Non-pigmented ciliary epithelial cell (primary cell): ENCODE measurements at regions not wholly inside any gene's neighbourhood (a gene's known extent, or its start where the extent isn't known, plus 50 kb on each side); places are given as distances from the start of the nearest gene placed in this dataset.

ENCODE experiments used
- DNase-seq: peaks from one replicate; pipeline ENCODE4 v3.0.0-alpha.2; 2010; ENCODE audit warnings: low read depth

- DNase-seq: peak; percentile 77
Observed at GRCh38 chr3:46089237-46090011, 62.1 kb upstream of the XCR1 start.

- no peak for DNase-seq
Observed at GRCh38 chr3:46087871-46088270, 60.6 kb upstream of the XCR1 start.

- no peak for DNase-seq
Observed at GRCh38 chr3:46086986-46087385, 59.7 kb upstream of the XCR1 start.

- DNase-seq: no peak
Observed at GRCh38 chr3:46086083-46086437, 58.8 kb upstream of the XCR1 start.

GRCh38 chr3:46085421-46086082 lies 58.3 kb upstream of the XCR1 start:
- no peak for DNase-seq

GRCh38 chr3:46083956-46084355 lies 56.7 kb upstream of the XCR1 start:
- DNase-seq: no peak

- DNase-seq: no peak
Observed at GRCh38 chr3:46082849-46083248, 55.6 kb upstream of the XCR1 start.

GRCh38 chr3:46082021-46082420 lies 54.7 kb upstream of the XCR1 start:
- DNase-seq: no peak

GRCh38 chr3:46080969-46081345 lies 53.7 kb upstream of the XCR1 start:
- DNase-seq: no peak

- DNase-seq: no peak
Observed at GRCh38 chr3:46080124-46080968, 53.1 kb upstream of the XCR1 start.

- DNase-seq: peak; percentile 86
Observed at GRCh38 chr3:46078712-46079400, 51.6 kb upstream of the XCR1 start.
